ENCODE measurements at regions not wholly inside any gene's neighbourhood (a gene's known extent, or its start where the extent isn't known, plus 50 kb on each side); places are given as distances from the start of the nearest gene placed in this dataset.

- TF ChIP-seq CTCF (optimal IDR thresholded peaks at IDR 0.05 in 1 of 3, IDR thresholded peaks at IDR 0.05 in 1 of 3, conservative IDR thresholded peaks at IDR 0.05 in 1 of 3; ENCODE audit: extremely low read depth in 1 of 3, insufficient read depth in 2 of 3, low read length in 3 of 3) (no peak), EZH2 (IDR thresholded peaks at IDR 0.05; ENCODE audit: low read length) (no peak)
- H3K79me2 ChIP-seq (ENCODE audit: control insufficient read depth, insufficient read depth, low read length), result no peaks in the 10 kb centered on the region
- no peaks in the 10 kb centered on the region for H4K20me1 ChIP-seq (ENCODE audit: control insufficient read depth, extremely low read depth, insufficient read depth, low read length)
- no peaks in the 10 kb centered on the region for H3K9me3 ChIP-seq (ENCODE audit: control insufficient read depth, low read depth, low read length)
- no peak overlapping the region for H3K27ac ChIP-seq (ENCODE audit: control insufficient read depth, insufficient read depth, low read length)
- H3K27me3 ChIP-seq (ENCODE audit: control insufficient read depth, extremely low read depth, insufficient read depth, low read length), result no peaks in the 10 kb centered on the region
- FAIRE-seq (no peak), DNase-seq (ENCODE audit: low read depth, low spot score) (no peak)
- no peaks in the 10 kb centered on the region for H3K4me1 ChIP-seq (ENCODE audit: control insufficient read depth, extremely low read depth, insufficient read depth, low read length)
- no peak overlapping the region for H3K9ac ChIP-seq (ENCODE audit: control insufficient read depth, extremely low read depth, insufficient read depth, low read length)
- H3K36me3 ChIP-seq (ENCODE audit: control insufficient read depth in 2 of 2, extremely low read depth in 1 of 2, insufficient read depth in 2 of 2, low read length in 2 of 2), result no peaks in the 10 kb centered on the region
- no peaks in the 10 kb centered on the region for H3K9me1 ChIP-seq (ENCODE audit: control insufficient read depth, extremely low read depth, insufficient read depth, low read length)
- H3K4me2 ChIP-seq (ENCODE audit: control insufficient read depth, extremely low read depth, insufficient read depth, low read depth, low read length), result no peak overlapping the region
- H3K4me3 ChIP-seq (ENCODE audit: control insufficient read depth in 2 of 3, extremely low read depth in 1 of 3, insufficient read depth in 2 of 3, low read depth in 1 of 3, low read length in 3 of 3), result no peak overlapping the region
- dilution Hi-C loops (cut with MboI; ENCODE audit: extremely low pct_ligation_motif_present, low sequenced_read_pairs), result no loop called here
- no peak overlapping the region for H2AFZ ChIP-seq (ENCODE audit: control insufficient read depth, low read length)
Measured at GRCh38 chr5:57394421-57395210, 88.0 kb downstream of the ACTBL2 start.

- TF ChIP-seq EZH2 (IDR thresholded peaks at IDR 0.05; ENCODE audit: low read length), result no peak
- no peak for TF ChIP-seq CTCF (optimal IDR thresholded peaks at IDR 0.05 in 1 of 3, IDR thresholded peaks at IDR 0.05 in 1 of 3, conservative IDR thresholded peaks at IDR 0.05 in 1 of 3; ENCODE audit: extremely low read depth in 1 of 3, insufficient read depth in 2 of 3, low read length in 3 of 3)
- H3K9me3 ChIP-seq (ENCODE audit: control insufficient read depth, low read depth, low read length), result no peaks in the 10 kb centered on the region
- dilution Hi-C loops (cut with MboI; ENCODE audit: extremely low pct_ligation_motif_present, low sequenced_read_pairs), result no loop called here
Measured at GRCh38 chr5:57386958-57387357, 95.7 kb downstream of the ACTBL2 start.

More at GRCh38 chr5:57386958-57387357, 95.7 kb downstream of the ACTBL2 start:
- Histone ChIP-seq H3K4me2 (ENCODE audit: control insufficient read depth, extremely low read depth, insufficient read depth, low read depth, low read length) (no peak overlapping the region), H3K27ac (ENCODE audit: control insufficient read depth, insufficient read depth, low read length) (no peak overlapping the region), H3K27me3 (ENCODE audit: control insufficient read depth, extremely low read depth, insufficient read depth, low read length) (no peaks in the 10 kb centered on the region), H3K9me1 (ENCODE audit: control insufficient read depth, extremely low read depth, insufficient read depth, low read length) (no peaks in the 10 kb centered on the region), H3K4me1 (ENCODE audit: control insufficient read depth, extremely low read depth, insufficient read depth, low read length) (peaks cover 14% of the 10 kb centered on the region), H3K9ac (ENCODE audit: control insufficient read depth, extremely low read depth, insufficient read depth, low read length) (no peak overlapping the region), H3K79me2 (ENCODE audit: control insufficient read depth, insufficient read depth, low read length) (no peaks in the 10 kb centered on the region), H3K4me3 (ENCODE audit: control insufficient read depth in 2 of 3, extremely low read depth in 1 of 3, insufficient read depth in 2 of 3, low read depth in 1 of 3, low read length in 3 of 3) (no peak overlapping the region), H3K36me3 (ENCODE audit: control insufficient read depth in 2 of 2, extremely low read depth in 1 of 2, insufficient read depth in 2 of 2, low read length in 2 of 2) (no peaks in the 10 kb centered on the region), H4K20me1 (ENCODE audit: control insufficient read depth, extremely low read depth, insufficient read depth, low read length) (no peaks in the 10 kb centered on the region), H2AFZ (ENCODE audit: control insufficient read depth, low read length) (no peak overlapping the region)
- FAIRE-seq (no peak), DNase-seq (ENCODE audit: low read depth, low spot score) (no peak)

Data from keratinocyte (primary cell).